ENCODE measurements at regions not wholly inside any gene's neighbourhood (a gene's known extent, or its start where the extent isn't known, plus 50 kb on each side); places are given as distances from the start of the nearest gene placed in this dataset.

GRCh38 chr7:21368317-21368716 is 59.6 kb upstream of the SP4 start:
- Histone ChIP-seq H3K27me3 (peaks cover 7% of the 10 kb centered on the region; the same call in 1 of the 2 replicates), H3K36me3 (no peaks in the 10 kb centered on the region), H3K9me3 (no peaks in the 10 kb centered on the region), H3K4me1 (no peaks in the 10 kb centered on the region; the same call in 1 of the 2 replicates), H3K4me3 (ENCODE audit: low read depth, low read length) (no peak overlapping the region)
- no peak for TF ChIP-seq CTCF (IDR thresholded peaks at IDR 0.05; ENCODE audit: low read depth, low read length)
- no peak for DNase-seq

- no peak overlapping the region for H3K4me3 ChIP-seq (ENCODE audit: low read depth, low read length)
- no peaks in the 10 kb centered on the region; the same call in 1 of the 2 replicates for H3K4me1 ChIP-seq
- TF ChIP-seq CTCF (IDR thresholded peaks at IDR 0.05; ENCODE audit: low read depth, low read length) = no peak
- H3K27me3 ChIP-seq = peaks cover 7% of the 10 kb centered on the region; the same call in 1 of the 2 replicates
- no peak for DNase-seq
- H3K9me3 ChIP-seq = no peaks in the 10 kb centered on the region
- H3K36me3 ChIP-seq = no peaks in the 10 kb centered on the region
These were observed 57.5 kb upstream of the SP4 start for GRCh38 chr7:21370283-21370982.

- Histone ChIP-seq H3K27me3 (peaks cover 7% of the 10 kb centered on the region; the same call in 1 of the 2 replicates), H3K9me3 (no peaks in the 10 kb centered on the region), H3K4me1 (no peaks in the 10 kb centered on the region; the same call in 1 of the 2 replicates), H3K36me3 (no peaks in the 10 kb centered on the region), H3K4me3 (ENCODE audit: low read depth, low read length) (no peak overlapping the region)
- DNase-seq = no peak
- TF ChIP-seq CTCF (IDR thresholded peaks at IDR 0.05; ENCODE audit: low read depth, low read length) = no peak
These were observed 56.5 kb upstream of the SP4 start for GRCh38 chr7:21371360-21371759.

GRCh38 chr7:21373031-21373430 is 54.9 kb upstream of the SP4 start:
- Histone ChIP-seq H3K27me3 (peaks cover 7% of the 10 kb centered on the region; the same call in 1 of the 2 replicates), H3K36me3 (no peaks in the 10 kb centered on the region), H3K4me3 (ENCODE audit: low read depth, low read length) (no peak overlapping the region), H3K9me3 (no peaks in the 10 kb centered on the region), H3K4me1 (no peaks in the 10 kb centered on the region; the same call in 1 of the 2 replicates)
- no peak for DNase-seq
- TF ChIP-seq CTCF (IDR thresholded peaks at IDR 0.05; ENCODE audit: low read depth, low read length) = no peak

- Histone ChIP-seq H3K36me3 (no peaks in the 10 kb centered on the region), H3K4me3 (ENCODE audit: low read depth, low read length) (no peak overlapping the region), H3K9me3 (no peaks in the 10 kb centered on the region), H3K27me3 (peaks cover 7% of the 10 kb centered on the region; the same call in 1 of the 2 replicates), H3K4me1 (no peaks in the 10 kb centered on the region; the same call in 1 of the 2 replicates)
- no peak for DNase-seq
- no peak for TF ChIP-seq CTCF (IDR thresholded peaks at IDR 0.05; ENCODE audit: low read depth, low read length)
These were observed 53.7 kb upstream of the SP4 start for GRCh38 chr7:21374134-21374533.

- DNase-seq = no peak
- no peak for TF ChIP-seq CTCF (IDR thresholded peaks at IDR 0.05; ENCODE audit: low read depth, low read length)
- no peaks in the 10 kb centered on the region for H3K9me3 ChIP-seq
- H3K36me3 ChIP-seq = no peaks in the 10 kb centered on the region
- H3K4me3 ChIP-seq (ENCODE audit: low read depth, low read length) = no peak overlapping the region
- H3K27me3 ChIP-seq = no peaks in the 10 kb centered on the region; the same call in 1 of the 2 replicates
- H3K4me1 ChIP-seq = no peaks in the 10 kb centered on the region; the same call in 1 of the 2 replicates
These were observed 50.3 kb upstream of the SP4 start for GRCh38 chr7:21377545-21377944.

All from BE2C (cell line).